Neural cell (in vitro differentiated cells): ENCODE measurements at regions not wholly inside any gene's neighbourhood (a gene's known extent, or its start where the extent isn't known, plus 50 kb on each side); places are given as distances from the start of the nearest gene placed in this dataset.
"Not testable (repeated sequence)": the region's sequence is repeated elsewhere in the genome, so short reads cannot be mapped to it uniquely, and the experiment has no call there.

ENCODE experiments used
- H2AFZ ChIP-seq: fragments of 200-600, 300-800 bp; sonication (generic), shearing (Covaris generic); 2 replicates; pipeline ENCODE4 v1.6.0; 2014; ENCODE audit warnings: low read depth, mild to moderate bottlenecking, antibody characterized with exemption, low read length, moderate library complexity
- H3F3A ChIP-seq: fragments of 200-600 bp; shearing (Covaris generic); 2 replicates; pipeline ENCODE4 v1.6.1; 2016; ENCODE audit warnings: mild to moderate bottlenecking, moderate library complexity, mixed read lengths, antibody characterized with exemption, low read length; ENCODE audit not compliant: insufficient read depth, poor library complexity, severe bottlenecking
- H3K27ac ChIP-seq: fragments of 200-600, 300-800 bp; sonication (generic), shearing (Covaris generic); 2 replicates; pipeline ENCODE4 v1.5.1; 2014; ENCODE audit warnings: mild to moderate bottlenecking, low read length, moderate library complexity
- H3K27me3 ChIP-seq: fragments of 300-800, 200-600 bp; sonication (generic), shearing (Covaris generic); 2 replicates; pipeline ENCODE4 v1.6.0; 2014; ENCODE audit warnings: mild to moderate bottlenecking, low read depth, low read length, moderate library complexity; ENCODE audit not compliant: insufficient read depth
- H3K36me3 ChIP-seq: fragments of 300-800, 200-600 bp; sonication (generic), shearing (Covaris generic); 2 replicates; pipeline ENCODE4 v1.5.1; 2014; ENCODE audit warnings: mild to moderate bottlenecking, antibody characterized with exemption, low read length, moderate library complexity; ENCODE audit not compliant: insufficient read depth
- H3K4me2 ChIP-seq: fragments of 300-800, 200-600 bp; sonication (generic), shearing (Covaris generic); 2 replicates; pipeline ENCODE4 v1.6.0; 2014; ENCODE audit warnings: mild to moderate bottlenecking, low read length
- H3K4me3 ChIP-seq: fragments of 300-800, 200-600 bp; sonication (generic), shearing (Covaris generic); 2 replicates; pipeline ENCODE4 v1.5.1; 2014; ENCODE audit warnings: mild to moderate bottlenecking, low read length, moderate library complexity
- H3K79me2 ChIP-seq: fragments of 200-600 bp; shearing (Covaris generic); replicated peaks from 2 replicates; pipeline ENCODE4 v1.6.0; 2014; ENCODE audit warnings: mild to moderate bottlenecking, low read length, moderate library complexity; ENCODE audit not compliant: insufficient read depth
- H3K9ac ChIP-seq: fragments of 300-800, 200-600 bp; sonication (generic), shearing (Covaris generic); 2 replicates; pipeline ENCODE4 v1.6.1; 2016; ENCODE audit warnings: mild to moderate bottlenecking, low read length, mixed read lengths
- H3K9me2 ChIP-seq: fragments of 200-600 bp; shearing (Covaris generic); 2 replicates; pipeline ENCODE4 v1.6.1; 2016; ENCODE audit warnings: mild to moderate bottlenecking, low read length, mixed read lengths; ENCODE audit not compliant: insufficient read depth
- H3K9me3 ChIP-seq: fragments of 200-600, 300-800 bp; sonication (generic), shearing (Covaris generic); 2 replicates; pipeline ENCODE4 v1.6.1; 2016; ENCODE audit warnings: mild to moderate bottlenecking, mixed run types, low read length, moderate library complexity, mixed read lengths
- H4K20me1 ChIP-seq: fragments of 200-600 bp; shearing (Covaris generic); 2 replicates; pipeline ENCODE4 v1.6.1; 2016; ENCODE audit warnings: mild to moderate bottlenecking, mixed run types; ENCODE audit not compliant: insufficient read depth
- EP300 ChIP-seq: fragments of 450-650 bp; conservative IDR thresholded peaks from 2 replicates; pipeline ENCODE4 v1.6.1; 2014; ENCODE audit warnings: antibody characterized with exemption, mild to moderate bottlenecking, moderate library complexity; ENCODE audit not compliant: poor library complexity, severe bottlenecking
- EZH2 ChIP-seq: fragments of 200-600, 300-800 bp; shearing (Covaris generic), sonication (generic); IDR thresholded peaks from 2 replicates; pipeline ENCODE4 v1.6.1; 2014; ENCODE audit warnings: antibody characterized with exemption, low read length, borderline replicate concordance, mild to moderate bottlenecking; ENCODE audit not compliant: insufficient read depth, poor library complexity, severe bottlenecking
- MXI1 ChIP-seq: fragments of 450-650 bp; conservative IDR thresholded peaks from 2 replicates; pipeline ENCODE4 v1.6.1; 2014; ENCODE audit warnings: antibody characterized with exemption, mild to moderate bottlenecking; ENCODE audit not compliant: poor library complexity, severe bottlenecking
- POLR2AphosphoS5 ChIP-seq: IDR thresholded peaks from 2 replicates; pipeline ENCODE4 v1.6.1; 2012
- RAD21 ChIP-seq: fragments of 450-650 bp; conservative IDR thresholded peaks from 2 replicates; pipeline ENCODE4 v1.6.1; 2014; ENCODE audit warnings: antibody characterized with exemption, mild to moderate bottlenecking, moderate library complexity
- SMC3 ChIP-seq: fragments of 450-650 bp; conservative IDR thresholded peaks from 2 replicates; pipeline ENCODE4 v1.6.1; 2014; ENCODE audit warnings: antibody characterized with exemption, mild to moderate bottlenecking, moderate library complexity; ENCODE audit not compliant: poor library complexity
- TAF1 ChIP-seq: IDR thresholded peaks from 2 replicates; pipeline ENCODE4 v1.6.1; 2012; ENCODE audit warnings: low read depth
- TF ChIP-seq, protein P1 (sequence below): IDR thresholded peaks from 2 replicates; pipeline ENCODE4 v1.6.1; 2012; ENCODE audit warnings: borderline replicate concordance

DNA sequence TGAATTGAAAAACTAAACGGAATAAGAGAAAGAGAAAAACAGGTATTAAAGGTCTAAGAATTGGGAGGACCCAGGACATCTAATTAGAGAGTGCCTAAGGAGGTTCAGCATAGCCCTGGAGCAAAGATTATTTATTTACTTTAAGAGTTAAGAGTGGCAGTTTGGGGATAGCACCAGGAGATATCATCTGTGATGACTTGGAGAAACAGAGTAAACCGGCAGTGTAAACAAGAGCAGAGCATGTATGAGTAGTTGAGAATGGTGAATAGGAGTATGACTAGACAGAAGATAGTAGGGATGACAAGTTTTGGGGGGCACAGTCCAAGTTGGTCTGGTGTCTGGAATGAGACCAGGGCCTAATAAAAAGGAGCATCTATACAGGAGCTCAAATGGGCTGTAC lies 167.9 kb upstream of the JADE1 start:
- H2AFZ ChIP-seq, H3K9ac ChIP-seq, H3K9me2 ChIP-seq, H3K79me2 ChIP-seq, H3K4me2 ChIP-seq, H3K36me3 ChIP-seq, H4K20me1 ChIP-seq, H3K9me3 ChIP-seq, H3K27me3 ChIP-seq, H3F3A ChIP-seq, H3K27ac ChIP-seq, H3K4me3 ChIP-seq: not testable (repeated sequence)

DNA sequence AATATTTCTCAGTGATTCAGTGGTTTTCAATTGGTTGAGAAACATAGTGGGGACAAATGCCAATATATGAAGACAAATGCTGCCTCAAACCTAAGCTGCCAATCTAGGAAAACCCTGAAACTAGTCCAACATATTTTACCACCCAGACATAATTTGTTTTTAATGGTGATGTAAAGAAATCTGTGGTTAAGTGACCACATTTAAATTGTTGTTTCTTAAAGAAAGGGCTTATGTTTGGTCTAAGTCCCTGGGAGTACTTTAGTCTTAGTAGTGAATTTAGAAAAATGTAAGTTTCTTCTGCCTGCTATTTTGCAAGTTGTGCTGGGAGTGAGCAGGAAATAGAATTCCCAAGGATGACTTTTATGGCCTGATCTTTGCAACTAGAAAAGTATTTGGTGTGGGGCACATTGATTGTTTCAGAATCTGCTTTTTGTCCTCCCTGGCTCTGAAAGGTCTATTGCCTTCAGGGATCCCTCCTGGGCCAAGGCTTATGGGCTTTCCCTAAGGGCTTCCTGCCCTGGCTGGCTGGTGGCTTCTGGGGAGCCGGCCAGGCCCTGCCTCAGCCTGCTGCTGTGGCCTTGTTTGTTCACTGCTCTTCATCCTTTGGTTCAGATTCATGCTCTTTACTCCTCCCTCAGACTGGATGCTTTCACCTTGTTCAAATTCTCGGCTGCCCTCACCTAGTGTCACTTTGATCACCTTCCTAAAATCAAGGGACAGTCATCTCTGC lies 169.8 kb upstream of the JADE1 start:
- no peak overlapping the region for H3K4me2 ChIP-seq
- no peak overlapping the region for H3K27ac ChIP-seq
- no peaks in the 10 kb centered on the region for H3K27me3 ChIP-seq
- no peaks in the 10 kb centered on the region for H3K36me3 ChIP-seq
- no peaks in the 10 kb centered on the region for H3F3A ChIP-seq
- H3K79me2 ChIP-seq, result no peaks in the 10 kb centered on the region
- no peaks in the 10 kb centered on the region for H3K9me3 ChIP-seq
- H4K20me1 ChIP-seq, result no peaks in the 10 kb centered on the region
- H3K4me3 ChIP-seq, result no peak overlapping the region
- TF ChIP-seq MXI1, result no peak
- no peaks in the 10 kb centered on the region for H3K9me2 ChIP-seq
- H2AFZ ChIP-seq, result no peak overlapping the region
- no peak overlapping the region for H3K9ac ChIP-seq

DNA sequence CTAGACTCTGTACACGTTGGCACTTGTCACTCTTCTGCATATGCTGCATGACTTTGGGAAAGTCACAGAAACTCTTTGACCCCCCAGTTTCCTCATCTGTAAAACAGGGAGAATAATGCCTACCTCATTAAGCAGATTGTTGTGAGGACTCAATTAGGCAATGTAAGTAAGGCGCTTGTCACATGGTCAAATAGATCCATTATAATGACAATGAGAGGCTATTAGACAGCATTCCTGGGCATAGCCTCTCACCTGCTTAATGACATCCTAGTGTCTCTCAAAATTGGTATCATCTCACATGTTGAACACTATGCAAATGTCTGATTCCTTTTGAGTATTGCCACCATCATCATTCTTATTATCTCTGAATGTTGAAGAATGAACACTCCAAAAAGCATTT lies 172.6 kb upstream of the JADE1 start:
- no peak overlapping the region for H2AFZ ChIP-seq
- H3K9me2 ChIP-seq, result no peaks in the 10 kb centered on the region
- no peaks in the 10 kb centered on the region for H3K79me2 ChIP-seq
- no peaks in the 10 kb centered on the region for H3K27me3 ChIP-seq
- H3K9ac ChIP-seq, result no peak overlapping the region
- H4K20me1 ChIP-seq, result no peaks in the 10 kb centered on the region
- no peaks in the 10 kb centered on the region for H3K9me3 ChIP-seq
- no peak overlapping the region for H3K4me2 ChIP-seq
- H3F3A ChIP-seq, result no peaks in the 10 kb centered on the region
- H3K27ac ChIP-seq, result no peak overlapping the region
- H3K4me3 ChIP-seq, result no peak overlapping the region
- H3K36me3 ChIP-seq, result no peaks in the 10 kb centered on the region
- no peak for TF ChIP-seq TAF1
- TF ChIP-seq RAD21, result no peak
- TF ChIP-seq, protein P1, sequence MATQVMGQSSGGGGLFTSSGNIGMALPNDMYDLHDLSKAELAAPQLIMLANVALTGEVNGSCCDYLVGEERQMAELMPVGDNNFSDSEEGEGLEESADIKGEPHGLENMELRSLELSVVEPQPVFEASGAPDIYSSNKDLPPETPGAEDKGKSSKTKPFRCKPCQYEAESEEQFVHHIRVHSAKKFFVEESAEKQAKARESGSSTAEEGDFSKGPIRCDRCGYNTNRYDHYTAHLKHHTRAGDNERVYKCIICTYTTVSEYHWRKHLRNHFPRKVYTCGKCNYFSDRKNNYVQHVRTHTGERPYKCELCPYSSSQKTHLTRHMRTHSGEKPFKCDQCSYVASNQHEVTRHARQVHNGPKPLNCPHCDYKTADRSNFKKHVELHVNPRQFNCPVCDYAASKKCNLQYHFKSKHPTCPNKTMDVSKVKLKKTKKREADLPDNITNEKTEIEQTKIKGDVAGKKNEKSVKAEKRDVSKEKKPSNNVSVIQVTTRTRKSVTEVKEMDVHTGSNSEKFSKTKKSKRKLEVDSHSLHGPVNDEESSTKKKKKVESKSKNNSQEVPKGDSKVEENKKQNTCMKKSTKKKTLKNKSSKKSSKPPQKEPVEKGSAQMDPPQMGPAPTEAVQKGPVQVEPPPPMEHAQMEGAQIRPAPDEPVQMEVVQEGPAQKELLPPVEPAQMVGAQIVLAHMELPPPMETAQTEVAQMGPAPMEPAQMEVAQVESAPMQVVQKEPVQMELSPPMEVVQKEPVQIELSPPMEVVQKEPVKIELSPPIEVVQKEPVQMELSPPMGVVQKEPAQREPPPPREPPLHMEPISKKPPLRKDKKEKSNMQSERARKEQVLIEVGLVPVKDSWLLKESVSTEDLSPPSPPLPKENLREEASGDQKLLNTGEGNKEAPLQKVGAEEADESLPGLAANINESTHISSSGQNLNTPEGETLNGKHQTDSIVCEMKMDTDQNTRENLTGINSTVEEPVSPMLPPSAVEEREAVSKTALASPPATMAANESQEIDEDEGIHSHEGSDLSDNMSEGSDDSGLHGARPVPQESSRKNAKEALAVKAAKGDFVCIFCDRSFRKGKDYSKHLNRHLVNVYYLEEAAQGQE, result no peak
- no peak for TF ChIP-seq MXI1
- no peak for TF ChIP-seq SMC3
- no peak for TF ChIP-seq POLR2AphosphoS5
- no peak for TF ChIP-seq EZH2
- TF ChIP-seq EP300, result no peak
